HCT116 (cell line): ENCODE measurements at regions not wholly inside any gene's neighbourhood (a gene's known extent, or its start where the extent isn't known, plus 50 kb on each side); places are given as distances from the start of the nearest gene placed in this dataset.

Experiments
- ATAC-seq: fragments of 200-7000 bp; cut with Tn5 transposase; 2 replicates; pipeline ENCODE4 v1.9.1; 2020; ENCODE audit warnings: mild to moderate bottlenecking, moderate library complexity
- BruUV-seq: library from RNA; stranded (reverse); fragments of 400-500 nt; replicated peaks from 2 replicates; lab custom pipeline; 2021; lab: Mats Ljungman, UMichigan
- CTCF ChIA-PET: fragments of 300-600 bp; sonication (Branson Sonifier 250); formaldehyde crosslinking; loops from one replicate; lab custom pipeline; 2021; ENCODE audit warnings: antibody characterized with exemption; lab: Charles Lee
- POLR2A ChIA-PET: fragments of 300-600, 350-600 bp; sonication (Branson Sonifier 250); formaldehyde crosslinking; loops from one replicate; lab custom pipeline; 2021; ENCODE audit warnings: antibody characterized with exemption; lab: Charles Lee
- RAD21 ChIA-PET, 2 experiments: fragments of 300-600 bp; sonication (Branson Sonifier 250); formaldehyde crosslinking; loops; one replicate each; lab custom pipeline; 2023; ENCODE audit warnings: low total read pairs in 2 of 2; ENCODE audit not compliant: uncharacterized antibody in 2 of 2, unreplicated experiment in 2 of 2, low non-redundant PET in 1 of 2; lab: Charles Lee
- DNase-seq: peaks from one replicate; pipeline ENCODE4 v3.0.0-alpha.2; 2010; ENCODE audit warnings: low read depth, low spot score
- H2AFZ ChIP-seq: fragments of 200-600 bp; shearing (Covaris generic), sonication (generic); 2 replicates; pipeline ENCODE4 v1.6.1; 2017; ENCODE audit warnings: low read depth, mixed run types, mixed read lengths, antibody characterized with exemption, low read length; ENCODE audit not compliant: poor library complexity, severe bottlenecking
- H3K27ac ChIP-seq: 2 replicates; pipeline ENCODE4 v1.5.1; 2012; ENCODE audit warnings: low read depth, low read length
- H3K27me3 ChIP-seq: fragments of 200-600 bp; sonication (generic); 2 replicates; pipeline ENCODE4 v1.6.1; 2016; ENCODE audit warnings: mixed run types, low read length, mixed read lengths; ENCODE audit not compliant: insufficient read depth
- H3K36me3 ChIP-seq, 2 experiments: fragments of 200-500 bp in 1 of 2; fragments of 200-600 bp in 1 of 2; sonication (Bioruptor generic) in 1 of 2; sonication (generic) in 1 of 2; 2 replicates each; pipeline versions ENCODE4 v1.5.1 to v1.6.1; 2014 to 2016; ENCODE audit warnings: low read length in 2 of 2, inconsistent platforms in 1 of 2, mixed read lengths in 1 of 2, mixed run types in 1 of 2; ENCODE audit not compliant: insufficient read depth in 2 of 2, control insufficient read depth in 1 of 2
- H3K4me1 ChIP-seq, 2 experiments: fragments of 200-600 bp in 1 of 2; sonication (generic) in 1 of 2; 2 replicates each; pipeline versions ENCODE4 v1.5.1 to v1.6.1; 2012 to 2017; ENCODE audit warnings: low read length in 2 of 2, inconsistent platforms in 1 of 2, mild to moderate bottlenecking in 1 of 2, mixed read lengths in 1 of 2, mixed run types in 1 of 2, moderate library complexity in 1 of 2; ENCODE audit not compliant: insufficient read depth in 2 of 2, control insufficient read depth in 1 of 2
- H3K4me2 ChIP-seq: fragments of 200-600 bp; sonication (generic); 2 replicates; pipeline ENCODE4 v1.6.1; 2017; ENCODE audit warnings: mixed run types, low read length, mixed read lengths
- H3K4me3 ChIP-seq, 2 experiments: fragments of 200-600 bp in 1 of 2; sonication (generic) in 1 of 2; replicated peaks in 1 of 2; 2 replicates each; pipeline ENCODE4 v1.5.1; 2011 to 2016; ENCODE audit warnings: low read length in 2 of 2, control low read depth in 1 of 2, low read depth in 1 of 2, mild to moderate bottlenecking in 1 of 2, mixed read lengths in 1 of 2, mixed run types in 1 of 2
- H3K79me2 ChIP-seq: fragments of 200-600 bp; sonication (generic); 2 replicates; pipeline ENCODE4 v1.6.1; 2017; ENCODE audit warnings: mild to moderate bottlenecking, mixed run types, low read length, moderate library complexity, mixed read lengths; ENCODE audit not compliant: insufficient read depth
- H3K9ac ChIP-seq: fragments of 200-600 bp; sonication (generic); 2 replicates; pipeline ENCODE4 v1.6.1; 2016; ENCODE audit warnings: low read length, mixed read lengths
- H3K9me2 ChIP-seq: fragments of 200-600 bp; sonication (generic), shearing (Covaris generic); 2 replicates; pipeline ENCODE4 v1.6.1; 2017; ENCODE audit warnings: mixed run types, mild to moderate bottlenecking, moderate library complexity; ENCODE audit not compliant: insufficient read depth
- H3K9me3 ChIP-seq, 2 experiments: fragments of 200-500 bp in 1 of 2; fragments of 200-600 bp in 1 of 2; sonication (Bioruptor generic) in 1 of 2; sonication (generic) in 1 of 2; 2 replicates each; pipeline ENCODE4 v1.6.1; 2014 to 2017; ENCODE audit warnings: low read length in 2 of 2, mixed read lengths in 2 of 2, inconsistent platforms in 1 of 2, low read depth in 1 of 2, mild to moderate bottlenecking in 1 of 2, mixed run types in 1 of 2, moderate library complexity in 1 of 2; ENCODE audit not compliant: control insufficient read depth in 1 of 2, insufficient read depth in 1 of 2
- H4K20me1 ChIP-seq: fragments of 200-600 bp; sonication (generic), shearing (Covaris generic); 2 replicates; pipeline ENCODE4 v1.6.1; 2017; ENCODE audit warnings: mixed run types, mild to moderate bottlenecking, moderate library complexity; ENCODE audit not compliant: insufficient read depth
- ATF3 ChIP-seq: IDR thresholded peaks from 2 replicates; pipeline ENCODE4 v1.6.1; 2012
- CEBPB ChIP-seq: IDR thresholded peaks from 2 replicates; pipeline ENCODE4 v1.6.1; 2012; ENCODE audit warnings: low read depth
- ELF1 ChIP-seq: IDR thresholded peaks from 2 replicates; pipeline ENCODE4 v1.6.1; 2012; ENCODE audit warnings: low read depth, borderline replicate concordance
- EZH2 ChIP-seq: fragments of 200-600 bp; sonication (generic); IDR thresholded peaks from 2 replicates; pipeline ENCODE4 v1.6.1; 2017; ENCODE audit warnings: antibody characterized with exemption, mixed run types
- FOSL1 ChIP-seq: IDR thresholded peaks from 2 replicates; pipeline ENCODE4 v1.6.1; 2012; ENCODE audit warnings: low read depth
- JUND ChIP-seq: IDR thresholded peaks from 2 replicates; pipeline ENCODE4 v1.6.1; 2012
- POLR2AphosphoS5 ChIP-seq: IDR thresholded peaks from 2 replicates; pipeline ENCODE4 v1.6.1; 2011; ENCODE audit warnings: mild to moderate bottlenecking, low read depth, low read length, moderate library complexity
- RAD21 ChIP-seq: IDR thresholded peaks from 2 replicates; pipeline ENCODE4 v1.6.1; 2012; ENCODE audit warnings: low read depth, mild to moderate bottlenecking
- SIN3A ChIP-seq: IDR thresholded peaks from 2 replicates; pipeline ENCODE4 v1.6.1; 2012; ENCODE audit warnings: low read depth
- SP1 ChIP-seq: IDR thresholded peaks from 2 replicates; pipeline ENCODE4 v1.6.1; 2012; ENCODE audit warnings: low read depth
- SRF ChIP-seq: IDR thresholded peaks from 2 replicates; pipeline ENCODE4 v1.6.1; 2012; ENCODE audit warnings: low read depth
- YY1 ChIP-seq: IDR thresholded peaks from 2 replicates; pipeline ENCODE4 v1.6.1; 2011; ENCODE audit warnings: low read length, low read depth, moderate library complexity, mild to moderate bottlenecking; ENCODE audit not compliant: insufficient replicate concordance; ENCODE audit errors: extremely low read depth
- ZFX ChIP-seq: fragments of 450-650 bp; IDR thresholded peaks from 2 replicates; pipeline ENCODE4 v1.6.1; 2017
- ZNF274 ChIP-seq: fragments of 200-500 bp; sonication (Bioruptor generic); IDR thresholded peaks from 2 replicates; pipeline ENCODE4 v1.6.1; 2014; ENCODE audit warnings: mild to moderate bottlenecking, low read depth, low read length, inconsistent platforms
- intact Hi-C: fragments of 100-400 bp; cut with micrococcal nuclease; formaldehyde crosslinking; loops from 2 replicates; pipeline ENCODE4 v1.10.0; 2022
- TF ChIP-seq, protein P1 (sequence below): IDR thresholded peaks from 2 replicates; pipeline ENCODE4 v1.6.1; 2011; ENCODE audit warnings: mild to moderate bottlenecking, low read length, moderate library complexity; ENCODE audit not compliant: insufficient replicate concordance; ENCODE audit errors: extremely low read depth
- TF ChIP-seq, protein P2 (sequence below), 3 experiments: fragments of 200-600 bp in 1 of 3; sonication (generic) in 1 of 3; IDR thresholded peaks in 2 of 3; conservative IDR thresholded peaks in 1 of 3; 2 replicates each; pipeline ENCODE4 v1.5.1; 2012 to 2017; ENCODE audit warnings: low read depth in 2 of 3, low read length in 2 of 3, antibody characterized with exemption in 1 of 3, borderline replicate concordance in 1 of 3, control low read depth in 1 of 3, mild to moderate bottlenecking in 1 of 3, mixed read lengths in 1 of 3, mixed run types in 1 of 3, moderate library complexity in 1 of 3; ENCODE audit not compliant: insufficient read depth in 1 of 3

DNA sequence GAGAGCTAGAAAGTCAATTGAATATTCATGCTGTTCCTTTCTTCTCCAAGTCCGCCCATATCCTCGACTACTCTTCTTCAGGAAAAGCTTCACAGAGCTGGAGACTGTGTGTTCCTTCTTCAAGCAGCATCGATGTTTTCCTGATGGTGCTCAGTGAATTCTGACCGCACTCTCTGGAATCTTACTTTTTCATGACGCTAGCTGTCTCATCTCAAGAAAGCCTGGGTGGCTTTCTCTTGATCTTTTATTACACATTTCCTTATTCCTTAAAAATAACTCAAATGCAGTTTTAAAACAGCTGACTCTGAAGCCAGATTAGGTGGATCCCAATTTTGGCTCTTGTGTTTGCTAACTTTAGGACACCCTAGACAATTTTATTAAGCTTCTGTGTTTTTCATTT, 1245.1 kb upstream of the LRRTM1 start:
- Histone ChIP-seq H3K9me2 (no peaks in the 10 kb centered on the region), H3K4me1 (peaks cover 0 to 6% of the 10 kb centered on the region in 2 experiments; a peak in 1 of 4 replicates), H4K20me1 (no peaks in the 10 kb centered on the region), H3K9ac (no peak overlapping the region), H2AFZ (no peak overlapping the region), H3K4me3 (no peak overlapping the region), H3K9me3 (no peaks in the 10 kb centered on the region), H3K4me2 (no peak overlapping the region), H3K36me3 (no peaks in the 10 kb centered on the region), H3K27me3 (no peaks in the 10 kb centered on the region), H3K79me2 (no peaks in the 10 kb centered on the region), H3K27ac (no peak overlapping the region)
- intact Hi-C loops, result no loop called here
- no TSS peak for BruUV-seq
- no peak for ATAC-seq
- ChIA-PET CTCF (no interaction called here), RAD21 (no interaction called here), POLR2A (no interaction called here)
- no peak for DNase-seq
- TF ChIP-seq JUND, result no peak
- TF ChIP-seq ATF3, result no peak
- TF ChIP-seq, protein P1, sequence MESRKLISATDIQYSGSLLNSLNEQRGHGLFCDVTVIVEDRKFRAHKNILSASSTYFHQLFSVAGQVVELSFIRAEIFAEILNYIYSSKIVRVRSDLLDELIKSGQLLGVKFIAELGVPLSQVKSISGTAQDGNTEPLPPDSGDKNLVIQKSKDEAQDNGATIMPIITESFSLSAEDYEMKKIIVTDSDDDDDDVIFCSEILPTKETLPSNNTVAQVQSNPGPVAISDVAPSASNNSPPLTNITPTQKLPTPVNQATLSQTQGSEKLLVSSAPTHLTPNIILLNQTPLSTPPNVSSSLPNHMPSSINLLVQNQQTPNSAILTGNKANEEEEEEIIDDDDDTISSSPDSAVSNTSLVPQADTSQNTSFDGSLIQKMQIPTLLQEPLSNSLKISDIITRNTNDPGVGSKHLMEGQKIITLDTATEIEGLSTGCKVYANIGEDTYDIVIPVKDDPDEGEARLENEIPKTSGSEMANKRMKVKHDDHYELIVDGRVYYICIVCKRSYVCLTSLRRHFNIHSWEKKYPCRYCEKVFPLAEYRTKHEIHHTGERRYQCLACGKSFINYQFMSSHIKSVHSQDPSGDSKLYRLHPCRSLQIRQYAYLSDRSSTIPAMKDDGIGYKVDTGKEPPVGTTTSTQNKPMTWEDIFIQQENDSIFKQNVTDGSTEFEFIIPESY, result no peak
- TF ChIP-seq ZFX, result no peak
- no peak for TF ChIP-seq YY1
- no peak for TF ChIP-seq EZH2
- no peak for TF ChIP-seq SRF
- TF ChIP-seq SP1, result no peak
- TF ChIP-seq RAD21, result no peak
- TF ChIP-seq POLR2AphosphoS5, result no peak
- TF ChIP-seq ZNF274, result no peak
- no peak for TF ChIP-seq SIN3A
- TF ChIP-seq, protein P2, sequence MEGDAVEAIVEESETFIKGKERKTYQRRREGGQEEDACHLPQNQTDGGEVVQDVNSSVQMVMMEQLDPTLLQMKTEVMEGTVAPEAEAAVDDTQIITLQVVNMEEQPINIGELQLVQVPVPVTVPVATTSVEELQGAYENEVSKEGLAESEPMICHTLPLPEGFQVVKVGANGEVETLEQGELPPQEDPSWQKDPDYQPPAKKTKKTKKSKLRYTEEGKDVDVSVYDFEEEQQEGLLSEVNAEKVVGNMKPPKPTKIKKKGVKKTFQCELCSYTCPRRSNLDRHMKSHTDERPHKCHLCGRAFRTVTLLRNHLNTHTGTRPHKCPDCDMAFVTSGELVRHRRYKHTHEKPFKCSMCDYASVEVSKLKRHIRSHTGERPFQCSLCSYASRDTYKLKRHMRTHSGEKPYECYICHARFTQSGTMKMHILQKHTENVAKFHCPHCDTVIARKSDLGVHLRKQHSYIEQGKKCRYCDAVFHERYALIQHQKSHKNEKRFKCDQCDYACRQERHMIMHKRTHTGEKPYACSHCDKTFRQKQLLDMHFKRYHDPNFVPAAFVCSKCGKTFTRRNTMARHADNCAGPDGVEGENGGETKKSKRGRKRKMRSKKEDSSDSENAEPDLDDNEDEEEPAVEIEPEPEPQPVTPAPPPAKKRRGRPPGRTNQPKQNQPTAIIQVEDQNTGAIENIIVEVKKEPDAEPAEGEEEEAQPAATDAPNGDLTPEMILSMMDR (IDR thresholded peaks at IDR 0.05 in 2 of 3, conservative IDR thresholded peaks at IDR 0.05 in 1 of 3; ENCODE audit: borderline replicate concordance in 1 of 3, insufficient read depth in 1 of 3, low read depth in 2 of 3, low read length in 2 of 3), result no peak
- no peak for TF ChIP-seq ELF1
- TF ChIP-seq CEBPB, result no peak
- no peak for TF ChIP-seq FOSL1
